Fibroblast of lung (primary cell): ENCODE measurements at regions not wholly inside any gene's neighbourhood (a gene's known extent, or its start where the extent isn't known, plus 50 kb on each side); places are given as distances from the start of the nearest gene placed in this dataset.

Experiments
- EZH2 ChIP-seq: IDR thresholded peaks from 2 replicates; pipeline ENCODE4 v1.5.1; 2012; ENCODE audit warnings: low read length, control low read depth, mild to moderate bottlenecking; ENCODE audit errors: missing control alignments
- TF ChIP-seq, protein P1 (sequence below), 2 donors: IDR thresholded peaks in 1 of 2; conservative IDR thresholded peaks in 1 of 2; 1 replicate in 1 of 2; 2 replicates in 1 of 2; pipeline ENCODE4 v1.5.1; 2011 to 2012; ENCODE audit warnings: low read length in 2 of 2, control low read depth in 1 of 2, inconsistent platforms in 1 of 2, low read depth in 1 of 2, mild to moderate bottlenecking in 1 of 2

DNA sequence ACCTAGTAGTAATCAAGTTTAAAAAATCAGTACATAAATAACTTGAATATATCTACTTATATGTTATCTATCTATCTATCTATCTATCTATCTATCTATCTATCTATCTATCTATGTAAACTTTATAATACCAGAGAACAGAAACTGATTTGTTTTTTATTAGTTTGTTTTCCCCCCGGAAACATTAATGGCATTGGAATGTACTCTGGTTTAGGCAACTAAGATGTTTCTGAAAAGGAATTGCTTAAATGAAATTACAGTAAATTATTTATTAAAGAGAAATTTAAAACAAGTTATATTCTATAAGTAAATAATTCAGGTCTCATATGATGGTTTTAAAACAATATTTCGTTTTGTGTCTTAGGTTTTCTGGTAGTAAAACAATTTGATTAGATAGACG lies 681.0 kb upstream of the ADAMTS5 start:
- TF ChIP-seq EZH2 = no peak
- TF ChIP-seq, protein P1, sequence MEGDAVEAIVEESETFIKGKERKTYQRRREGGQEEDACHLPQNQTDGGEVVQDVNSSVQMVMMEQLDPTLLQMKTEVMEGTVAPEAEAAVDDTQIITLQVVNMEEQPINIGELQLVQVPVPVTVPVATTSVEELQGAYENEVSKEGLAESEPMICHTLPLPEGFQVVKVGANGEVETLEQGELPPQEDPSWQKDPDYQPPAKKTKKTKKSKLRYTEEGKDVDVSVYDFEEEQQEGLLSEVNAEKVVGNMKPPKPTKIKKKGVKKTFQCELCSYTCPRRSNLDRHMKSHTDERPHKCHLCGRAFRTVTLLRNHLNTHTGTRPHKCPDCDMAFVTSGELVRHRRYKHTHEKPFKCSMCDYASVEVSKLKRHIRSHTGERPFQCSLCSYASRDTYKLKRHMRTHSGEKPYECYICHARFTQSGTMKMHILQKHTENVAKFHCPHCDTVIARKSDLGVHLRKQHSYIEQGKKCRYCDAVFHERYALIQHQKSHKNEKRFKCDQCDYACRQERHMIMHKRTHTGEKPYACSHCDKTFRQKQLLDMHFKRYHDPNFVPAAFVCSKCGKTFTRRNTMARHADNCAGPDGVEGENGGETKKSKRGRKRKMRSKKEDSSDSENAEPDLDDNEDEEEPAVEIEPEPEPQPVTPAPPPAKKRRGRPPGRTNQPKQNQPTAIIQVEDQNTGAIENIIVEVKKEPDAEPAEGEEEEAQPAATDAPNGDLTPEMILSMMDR (conservative IDR thresholded peaks at IDR 0.05 in 1 of 2, IDR thresholded peaks at IDR 0.05 in 1 of 2; ENCODE audit: low read depth in 1 of 2, low read length in 2 of 2) = no peak
